GM12874 (cell line): ENCODE measurements at regions not wholly inside any gene's neighbourhood (a gene's known extent, or its start where the extent isn't known, plus 50 kb on each side); places are given as distances from the start of the nearest gene placed in this dataset.

Experiments used
- CTCF ChIP-seq: IDR thresholded peaks from 2 replicates; pipeline ENCODE4 v1.5.1; 2011; ENCODE audit warnings: low read depth, mild to moderate bottlenecking, control low read depth, low read length, moderate library complexity; ENCODE audit not compliant: insufficient read depth

- TF ChIP-seq CTCF: no peak
Observed at GRCh38 chr13:44236370-44236769, 137.3 kb upstream of the SERP2 start.

- TF ChIP-seq CTCF: no peak
Observed at GRCh38 chr13:44236801-44237207, 136.8 kb upstream of the SERP2 start.

GRCh38 chr13:44237276-44237767 lies 136.3 kb upstream of the SERP2 start:
- no peak for TF ChIP-seq CTCF

- no peak for TF ChIP-seq CTCF
Observed at GRCh38 chr13:44237881-44238421, 135.7 kb upstream of the SERP2 start.

- TF ChIP-seq CTCF: no peak
Observed at GRCh38 chr13:44240611-44241145, 132.9 kb upstream of the SERP2 start.

GRCh38 chr13:44241638-44242037 lies 132.0 kb upstream of the SERP2 start:
- no peak for TF ChIP-seq CTCF

- TF ChIP-seq CTCF: no peak
Observed at GRCh38 chr13:44242766-44243165, 130.9 kb upstream of the SERP2 start.
